SH-SY5Y (cell line): ENCODE measurements at regions not wholly inside any gene's neighbourhood (a gene's known extent, or its start where the extent isn't known, plus 50 kb on each side); places are given as distances from the start of the nearest gene placed in this dataset.

Source experiments
- GATA2 ChIP-seq: IDR thresholded peaks from 2 replicates; pipeline ENCODE4 v1.6.1; 2011; ENCODE audit warnings: mild to moderate bottlenecking, low read depth, low read length
- GATA3 ChIP-seq: IDR thresholded peaks from 2 replicates; pipeline ENCODE4 v1.6.1; 2011; ENCODE audit warnings: low read depth, mild to moderate bottlenecking, low read length, moderate library complexity

DNA sequence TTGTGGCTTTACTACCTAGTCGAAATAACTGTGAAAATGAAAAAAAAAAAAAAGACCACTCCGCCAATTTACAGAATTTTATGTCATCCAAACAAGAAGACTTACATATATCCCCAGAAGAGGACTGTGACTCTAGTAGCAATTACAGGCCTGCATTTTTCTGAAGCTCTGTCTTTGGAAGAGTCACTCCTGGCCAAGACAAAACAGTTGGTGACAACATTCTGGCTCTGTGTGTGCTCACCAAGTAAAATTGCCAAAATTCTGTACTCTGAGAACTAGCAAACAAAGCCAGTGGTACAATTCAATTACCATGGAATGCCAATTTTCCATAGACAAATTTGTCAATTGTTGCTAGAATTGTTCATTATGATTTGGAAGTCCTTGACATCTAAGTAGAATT, 311.1 kb downstream of the PDGFC start:
- TF ChIP-seq GATA2 (no peak), GATA3 (no peak)
